OCI-LY1 (cell line): ENCODE measurements at regions not wholly inside any gene's neighbourhood (a gene's known extent, or its start where the extent isn't known, plus 50 kb on each side); places are given as distances from the start of the nearest gene placed in this dataset.
"Not testable (repeated sequence)": the region's sequence is repeated elsewhere in the genome, so short reads cannot be mapped to it uniquely, and the experiment has no call there.

Experiments
- H2AFZ ChIP-seq: fragments of 200-600 bp; sonication (generic), shearing (Covaris generic); 2 replicates; pipeline ENCODE4 v1.6.0; 2014; ENCODE audit warnings: antibody characterized with exemption, mild to moderate bottlenecking, low read length
- H3F3A ChIP-seq: fragments of 200-600 bp; sonication (generic), shearing (Covaris generic); 2 replicates; pipeline ENCODE4 v1.6.0; 2014; ENCODE audit warnings: mild to moderate bottlenecking, antibody characterized with exemption, low read length, moderate library complexity; ENCODE audit not compliant: insufficient read depth
- H3K27ac ChIP-seq: fragments of 200-600 bp; sonication (generic); 2 replicates; pipeline ENCODE4 v1.5.1; 2014; ENCODE audit warnings: low read length, mixed run types, mild to moderate bottlenecking, low read depth; ENCODE audit not compliant: poor library complexity, severe bottlenecking
- H3K27me3 ChIP-seq: fragments of 200-600 bp; sonication (generic); 2 replicates; pipeline ENCODE4 v1.6.0; 2014; ENCODE audit warnings: antibody characterized with exemption, mild to moderate bottlenecking, low read length, moderate library complexity; ENCODE audit not compliant: insufficient read depth
- H3K36me3 ChIP-seq: fragments of 200-600 bp; sonication (generic); 2 replicates; pipeline ENCODE4 v1.6.1; 2014; ENCODE audit warnings: mild to moderate bottlenecking, antibody characterized with exemption, low read length, moderate library complexity, mixed read lengths; ENCODE audit not compliant: insufficient read depth
- H3K4me1 ChIP-seq: fragments of 200-600 bp; sonication (generic); 2 replicates; pipeline ENCODE4 v1.5.1; 2014; ENCODE audit warnings: mild to moderate bottlenecking, low read length, moderate library complexity; ENCODE audit not compliant: insufficient read depth, severe bottlenecking
- H3K4me2 ChIP-seq: fragments of 200-600 bp; sonication (generic), shearing (Covaris generic); 2 replicates; pipeline ENCODE4 v1.6.1; 2014; ENCODE audit warnings: low read length
- H3K4me3 ChIP-seq: fragments of 200-600 bp; sonication (generic); 2 replicates; pipeline ENCODE4 v1.5.1; 2014; ENCODE audit warnings: low read length, low read depth, mild to moderate bottlenecking, mixed read lengths; ENCODE audit not compliant: poor library complexity, severe bottlenecking
- H3K79me2 ChIP-seq: fragments of 200-600 bp; shearing (Covaris generic); 2 replicates; pipeline ENCODE4 v1.6.1; 2016; ENCODE audit warnings: mixed run types, low read length, mixed read lengths; ENCODE audit not compliant: insufficient read depth
- H3K9ac ChIP-seq: fragments of 200-600 bp; sonication (generic), shearing (Covaris generic); 2 replicates; pipeline ENCODE4 v1.6.1; 2014; ENCODE audit warnings: mild to moderate bottlenecking, low read length, mixed read lengths
- H3K9me2 ChIP-seq: fragments of 200-600 bp; sonication (generic), shearing (Covaris generic); 2 replicates; pipeline ENCODE4 v1.6.1; 2014; ENCODE audit warnings: low read depth, mild to moderate bottlenecking, low read length, mixed read lengths
- H3K9me3 ChIP-seq: fragments of 200-600 bp; shearing (Covaris generic); 2 replicates; pipeline ENCODE4 v1.6.1; 2014; ENCODE audit warnings: low read length, mixed read lengths
- H4K20me1 ChIP-seq: fragments of 200-600 bp; sonication (generic), shearing (Covaris generic); 2 replicates; pipeline ENCODE4 v1.6.0; 2016; ENCODE audit warnings: mild to moderate bottlenecking, low read length; ENCODE audit not compliant: insufficient read depth
- EZH2 ChIP-seq: fragments of 200-600 bp; sonication (generic), shearing (Covaris generic); IDR thresholded peaks from 2 replicates; pipeline ENCODE4 v1.8.0; 2017; ENCODE audit warnings: borderline replicate concordance, mixed run types, mild to moderate bottlenecking, antibody characterized with exemption, low read length, moderate library complexity, mixed read lengths
- TF ChIP-seq, protein P1 (sequence below): fragments of 200-600 bp; sonication (generic), shearing (Covaris generic); IDR thresholded peaks from 2 replicates; pipeline ENCODE4 v1.5.1; 2017; ENCODE audit warnings: mild to moderate bottlenecking, antibody characterized with exemption, low read length, moderate library complexity, mixed read lengths

DNA sequence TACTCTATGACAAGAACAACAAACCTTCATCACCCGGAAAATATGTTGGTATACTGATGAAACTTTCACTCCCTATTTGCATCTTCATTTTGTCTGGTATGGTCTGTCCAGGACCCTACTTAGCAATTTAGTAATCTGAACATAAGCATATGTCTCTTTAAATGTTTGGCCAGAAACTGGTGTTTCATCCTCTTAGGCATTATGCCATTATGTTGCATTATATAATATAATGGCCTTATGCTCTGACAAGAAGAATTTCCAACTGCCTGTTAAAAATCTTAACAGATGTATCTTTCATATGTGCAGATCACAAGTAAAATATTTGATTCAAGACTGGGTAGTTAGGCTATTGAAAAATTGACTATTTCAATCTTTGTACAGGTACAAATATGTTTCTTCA is 610.6 kb upstream of the PRR20A start:
- no peak for TF ChIP-seq EZH2
- TF ChIP-seq, protein P1, sequence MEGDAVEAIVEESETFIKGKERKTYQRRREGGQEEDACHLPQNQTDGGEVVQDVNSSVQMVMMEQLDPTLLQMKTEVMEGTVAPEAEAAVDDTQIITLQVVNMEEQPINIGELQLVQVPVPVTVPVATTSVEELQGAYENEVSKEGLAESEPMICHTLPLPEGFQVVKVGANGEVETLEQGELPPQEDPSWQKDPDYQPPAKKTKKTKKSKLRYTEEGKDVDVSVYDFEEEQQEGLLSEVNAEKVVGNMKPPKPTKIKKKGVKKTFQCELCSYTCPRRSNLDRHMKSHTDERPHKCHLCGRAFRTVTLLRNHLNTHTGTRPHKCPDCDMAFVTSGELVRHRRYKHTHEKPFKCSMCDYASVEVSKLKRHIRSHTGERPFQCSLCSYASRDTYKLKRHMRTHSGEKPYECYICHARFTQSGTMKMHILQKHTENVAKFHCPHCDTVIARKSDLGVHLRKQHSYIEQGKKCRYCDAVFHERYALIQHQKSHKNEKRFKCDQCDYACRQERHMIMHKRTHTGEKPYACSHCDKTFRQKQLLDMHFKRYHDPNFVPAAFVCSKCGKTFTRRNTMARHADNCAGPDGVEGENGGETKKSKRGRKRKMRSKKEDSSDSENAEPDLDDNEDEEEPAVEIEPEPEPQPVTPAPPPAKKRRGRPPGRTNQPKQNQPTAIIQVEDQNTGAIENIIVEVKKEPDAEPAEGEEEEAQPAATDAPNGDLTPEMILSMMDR, result no peak
- Histone ChIP-seq H3K79me2 (no peaks in the 10 kb centered on the region), H3K9ac (no peak overlapping the region), H2AFZ (no peak overlapping the region), H4K20me1 (no peaks in the 10 kb centered on the region), H3K4me1 (no peaks in the 10 kb centered on the region), H3K9me3 (no peaks in the 10 kb centered on the region), H3K9me2 (no peaks in the 10 kb centered on the region), H3K4me2 (no peak overlapping the region), H3K27me3 (no peaks in the 10 kb centered on the region), H3F3A (no peaks in the 10 kb centered on the region), H3K27ac (no peak overlapping the region), H3K4me3 (no peak overlapping the region), H3K36me3 (no peaks in the 10 kb centered on the region)

DNA sequence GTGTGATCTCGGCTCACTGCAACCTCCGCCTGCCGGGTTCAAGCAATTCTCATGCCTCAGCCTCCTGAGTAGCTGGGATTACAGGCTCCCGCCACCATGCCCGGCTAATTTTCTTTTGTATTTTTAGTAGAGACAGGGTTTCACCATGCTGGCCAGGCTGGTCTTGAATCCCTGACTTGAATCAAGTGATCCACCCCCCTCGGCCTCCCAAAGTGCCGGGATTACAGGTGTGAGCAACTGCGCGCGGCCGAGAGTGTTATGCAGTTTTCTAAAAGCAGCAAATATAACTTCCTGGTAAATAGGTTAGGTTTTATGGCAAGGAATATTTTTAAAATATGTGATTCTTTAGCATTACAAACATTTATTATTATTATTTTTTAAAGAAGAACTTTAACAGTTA is 592.8 kb upstream of the PRR20A start:
- H3K27me3 ChIP-seq, H3F3A ChIP-seq, H3K79me2 ChIP-seq, H3K4me1 ChIP-seq, H4K20me1 ChIP-seq, H3K4me3 ChIP-seq, H2AFZ ChIP-seq, H3K27ac ChIP-seq, H3K9me3 ChIP-seq, H3K9ac ChIP-seq, H3K4me2 ChIP-seq, H3K9me2 ChIP-seq, H3K36me3 ChIP-seq: not testable (repeated sequence)

DNA sequence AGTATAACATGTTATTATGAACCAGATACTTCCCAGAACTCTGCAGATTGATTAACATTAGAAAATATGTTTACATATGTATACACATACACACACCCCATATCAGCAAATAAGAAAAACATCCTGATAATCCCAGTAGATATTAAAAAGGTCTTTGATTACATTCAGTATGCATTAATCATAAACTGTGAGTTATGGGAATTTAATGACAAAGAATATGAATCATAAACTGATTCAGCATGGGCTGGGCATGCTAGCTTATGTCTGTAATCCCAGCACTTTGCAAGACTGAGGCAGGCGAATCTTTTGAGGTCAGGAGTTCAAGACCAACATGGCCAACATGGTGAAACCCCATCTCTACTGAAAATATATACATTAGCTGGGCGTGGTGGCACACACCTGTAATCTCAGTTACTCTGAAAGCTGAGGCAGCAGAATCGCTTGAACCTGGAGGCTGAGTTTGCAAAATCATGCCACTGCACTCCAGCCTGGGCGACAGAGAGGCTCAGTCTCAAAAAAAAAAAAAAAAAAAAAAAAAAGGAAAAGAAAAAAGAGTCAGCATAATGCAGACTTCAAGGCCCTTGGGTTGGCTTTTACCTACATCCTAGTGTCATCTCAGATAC is 581.9 kb upstream of the PRR20A start:
- no peak overlapping the region for H3K4me3 ChIP-seq
- no peak for TF ChIP-seq EZH2
- TF ChIP-seq, protein P1, result no peak
- H3K79me2 ChIP-seq, result no peaks in the 10 kb centered on the region
- H3K27ac ChIP-seq, result no peak overlapping the region
- no peaks in the 10 kb centered on the region for H3K9me2 ChIP-seq
- no peaks in the 10 kb centered on the region for H3F3A ChIP-seq
- H3K9ac ChIP-seq, result no peak overlapping the region
- H3K4me1 ChIP-seq, result no peaks in the 10 kb centered on the region
- no peaks in the 10 kb centered on the region for H4K20me1 ChIP-seq
- H2AFZ ChIP-seq, result no peak overlapping the region
- H3K4me2 ChIP-seq, result no peak overlapping the region
- no peaks in the 10 kb centered on the region for H3K9me3 ChIP-seq
- no peaks in the 10 kb centered on the region for H3K36me3 ChIP-seq
- H3K27me3 ChIP-seq, result no peaks in the 10 kb centered on the region

DNA sequence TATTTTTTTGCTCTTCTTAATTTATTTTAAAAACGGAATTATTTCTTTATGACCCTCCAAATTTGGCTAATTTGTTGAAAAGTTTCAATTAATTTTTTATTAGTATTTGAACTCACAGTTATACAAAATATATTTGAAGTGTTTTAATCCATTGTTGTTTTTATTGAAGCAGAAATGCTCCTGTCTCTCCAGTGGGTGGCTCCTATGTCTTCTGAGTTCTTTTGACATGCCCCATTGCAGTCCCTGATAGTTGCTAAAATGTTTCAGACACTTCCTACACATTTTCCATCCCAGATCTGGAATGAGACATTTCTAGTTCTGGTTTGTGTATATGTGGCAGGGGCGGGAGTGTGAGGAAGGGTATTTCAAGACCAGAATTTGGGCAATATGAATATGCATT is 579.4 kb upstream of the PRR20A start:
- H3K9ac ChIP-seq, result no peak overlapping the region
- TF ChIP-seq, protein P1, result no peak
- no peak for TF ChIP-seq EZH2

More for the DNA sequence above, 579.4 kb upstream of the PRR20A start:
- Histone ChIP-seq H3K4me1 (no peaks in the 10 kb centered on the region), H2AFZ (no peak overlapping the region; the same call in 1 of the 2 replicates), H3K9me3 (no peaks in the 10 kb centered on the region), H4K20me1 (no peaks in the 10 kb centered on the region), H3K79me2 (no peaks in the 10 kb centered on the region), H3K36me3 (no peaks in the 10 kb centered on the region), H3F3A (no peaks in the 10 kb centered on the region), H3K27me3 (no peaks in the 10 kb centered on the region), H3K4me2 (no peak overlapping the region), H3K4me3 (no peak overlapping the region), H3K27ac (no peak overlapping the region), H3K9me2 (no peaks in the 10 kb centered on the region)
